B cell (primary cell): ENCODE measurements at regions not wholly inside any gene's neighbourhood (a gene's known extent, or its start where the extent isn't known, plus 50 kb on each side); places are given as distances from the start of the nearest gene placed in this dataset.

Experiments
- ATAC-seq: fragments of 200-7000 bp; cut with Tn5 transposase; one replicate; pipeline ENCODE4 v1.10.0; 2021; ENCODE audit warnings: low read depth, mild to moderate bottlenecking, moderate number of reproducible peaks, moderate library complexity
- CTCF ChIA-PET: fragments of 350-600 bp; sonication (Branson Sonifier 250); formaldehyde crosslinking; loops from one replicate; lab custom pipeline; 2021; ENCODE audit warnings: antibody characterized with exemption, inconsistent platforms; lab: Charles Lee
- POLR2A ChIA-PET: fragments of 350-600 bp; sonication (Branson Sonifier 250); formaldehyde crosslinking; loops from one replicate; lab custom pipeline; 2021; ENCODE audit warnings: antibody characterized with exemption; lab: Charles Lee
- DNase-seq: peaks from one replicate; pipeline ENCODE4 v3.0.0; 2013
- H2AFZ ChIP-seq: 2 replicates; pipeline ENCODE4 v1.6.1; 2012; ENCODE audit warnings: mild to moderate bottlenecking, low read depth, low read length; ENCODE audit not compliant: insufficient read depth, poor library complexity, severe bottlenecking
- H3K27ac ChIP-seq, 2 donors: 1 replicate in 1 of 2; 2 replicates in 1 of 2; pipeline ENCODE4 v1.5.1; 2012 to 2013; ENCODE audit warnings: low read length in 2 of 2, mild to moderate bottlenecking in 2 of 2, moderate library complexity in 1 of 2
- H3K27me3 ChIP-seq, 4 experiments: fragments of 200-600 bp in 1 of 4; sonication (generic) in 1 of 4; replicated peaks in 1 of 4; 1 replicate in 2 of 4; 2 replicates in 2 of 4; pipeline versions ENCODE4 v1.6.1 to v1.7.0; 2013 to 2016; ENCODE audit warnings: low read length in 3 of 4, mild to moderate bottlenecking in 2 of 4, mixed read lengths in 1 of 4, moderate library complexity in 1 of 4; ENCODE audit not compliant: insufficient read depth in 4 of 4, control insufficient read depth in 3 of 4; ENCODE audit errors: control extremely low read depth in 1 of 4
- H3K36me3 ChIP-seq, 2 experiments: replicated peaks in 1 of 2; 1 replicate in 1 of 2; 2 replicates in 1 of 2; pipeline versions ENCODE4 v1.6.1 to v1.7.1; 2013; ENCODE audit warnings: low read length in 1 of 2; ENCODE audit not compliant: insufficient read depth in 2 of 2, control insufficient read depth in 1 of 2; ENCODE audit errors: control extremely low read depth in 1 of 2, extremely low read depth in 1 of 2
- H3K4me1 ChIP-seq, 2 donors: fragments of 200-600 bp in 1 of 2; sonication (generic) in 1 of 2; 1 replicate in 1 of 2; 2 replicates in 1 of 2; pipeline versions ENCODE4 v1.5.1 to v1.6.1; 2013 to 2017; ENCODE audit warnings: low read length in 2 of 2; ENCODE audit not compliant: control insufficient read depth in 2 of 2, insufficient read depth in 2 of 2
- H3K4me2 ChIP-seq: replicated peaks from 2 replicates; pipeline ENCODE3; 2012; ENCODE audit warnings: mild to moderate bottlenecking, low read depth, low read length; ENCODE audit not compliant: poor library complexity, severe bottlenecking
- H3K4me3 ChIP-seq, 5 experiments: fragments of 200-600 bp in 1 of 5; sonication (generic) in 1 of 5; 1 replicate in 3 of 5; 2 replicates in 2 of 5; pipeline versions ENCODE4 v1.5.1 to v1.7.0; 2011 to 2016; ENCODE audit warnings: low read length in 4 of 5, mild to moderate bottlenecking in 4 of 5, low read depth in 2 of 5, control low read depth in 1 of 5, moderate library complexity in 1 of 5; ENCODE audit not compliant: insufficient read depth in 1 of 5; ENCODE audit errors: control extremely low read depth in 1 of 5, extremely low read depth in 1 of 5
- H3K79me2 ChIP-seq: fragments of 200-600 bp; sonication (generic); one replicate; pipeline ENCODE4 v1.6.0; 2016; ENCODE audit warnings: low read length; ENCODE audit not compliant: control insufficient read depth, insufficient read depth
- H3K9ac ChIP-seq: fragments of 200-600 bp; sonication (generic); 2 replicates; pipeline ENCODE4 v1.6.1; 2017; ENCODE audit warnings: mild to moderate bottlenecking, low read length, moderate library complexity
- H3K9me3 ChIP-seq, 3 donors: one replicate each; pipeline versions ENCODE4 v1.6.1 to v1.7.1; 2013; ENCODE audit warnings: low read length in 2 of 3; ENCODE audit not compliant: control insufficient read depth in 2 of 3, insufficient read depth in 1 of 3; ENCODE audit errors: control extremely low read depth in 1 of 3
- H4K20me1 ChIP-seq: 2 replicates; pipeline ENCODE4 v1.6.0; 2012; ENCODE audit warnings: mild to moderate bottlenecking, low read length; ENCODE audit not compliant: insufficient read depth, control insufficient read depth, poor library complexity, severe bottlenecking
- H3K27ac Mint-ChIP-seq: one replicate; pipeline ENCODE4 v1.8.0; 2021; ENCODE audit warnings: mixed read lengths
- H3K27me3 Mint-ChIP-seq: one replicate; pipeline ENCODE4 v1.8.0; 2021; ENCODE audit warnings: mixed read lengths
- H3K4me1 Mint-ChIP-seq: one replicate; pipeline ENCODE4 v1.8.0; 2021; ENCODE audit warnings: mixed read lengths
- H3K4me3 Mint-ChIP-seq: one replicate; pipeline ENCODE4 v1.8.0; 2021; ENCODE audit warnings: mixed read lengths
- H3K9me3 Mint-ChIP-seq: one replicate; pipeline ENCODE4 v1.8.0; 2022; ENCODE audit warnings: mixed read lengths; ENCODE audit not compliant: insufficient read depth
- EZH2 ChIP-seq: IDR thresholded peaks from 2 replicates; pipeline ENCODE4 v1.6.1; 2012; ENCODE audit warnings: borderline replicate concordance, low read depth, mild to moderate bottlenecking, moderate library complexity, low read length; ENCODE audit not compliant: insufficient read depth, poor library complexity, severe bottlenecking
- WGBS: methylation state at CpG from one replicate; pipeline ENCODE4 v1.1.5; 2013; ENCODE audit warnings: missing lambda C conversion rate; ENCODE audit not compliant: insufficient coverage; 5-methylcytosine and 5-hydroxymethylcytosine counted together
- intact Hi-C: fragments of 100-400 bp; cut with micrococcal nuclease; formaldehyde crosslinking; loops from one replicate; pipeline ENCODE4 v1.10.0; 2022
- TF ChIP-seq, protein P1 (sequence below): fragments of 200-600 bp; IDR thresholded peaks from one replicate; pipeline ENCODE4 v1.8.0; 2022; ENCODE audit warnings: antibody characterized with exemption, mild to moderate bottlenecking

GRCh38 chr7:125661006-125661405 is 731.4 kb upstream of the POT1 start:
- Histone ChIP-seq H2AFZ (no peak overlapping the region), H3K9ac (no peak overlapping the region), H3K36me3 (no peaks in the 10 kb centered on the region), H4K20me1 (no peaks in the 10 kb centered on the region), H3K9me3 (no peaks in the 10 kb centered on the region), H3K79me2 (no peaks in the 10 kb centered on the region), H3K27ac (no peak overlapping the region), H3K4me3 (no peak overlapping the region), H3K4me1 (no peaks in the 10 kb centered on the region), H3K27me3 (no peaks in the 10 kb centered on the region), H3K4me2 (no peak overlapping the region)
- ChIA-PET POLR2A (no interaction called here), CTCF (no interaction called here)
- no peaks in the 10 kb centered on the region for H3K27me3 Mint-ChIP-seq
- no peak for DNase-seq
- no peak overlapping the region for H3K4me3 Mint-ChIP-seq
- WGBS: 68% methylated on average over 3 of the region's 3 CpGs
- H3K9me3 Mint-ChIP-seq: peaks cover 5% of the 10 kb centered on the region
- intact Hi-C loops: no loop called here
- no peak overlapping the region for H3K27ac Mint-ChIP-seq
- no peak for ATAC-seq
- no peaks in the 10 kb centered on the region for H3K4me1 Mint-ChIP-seq
- no peak for TF ChIP-seq EZH2
- TF ChIP-seq, protein P1, sequence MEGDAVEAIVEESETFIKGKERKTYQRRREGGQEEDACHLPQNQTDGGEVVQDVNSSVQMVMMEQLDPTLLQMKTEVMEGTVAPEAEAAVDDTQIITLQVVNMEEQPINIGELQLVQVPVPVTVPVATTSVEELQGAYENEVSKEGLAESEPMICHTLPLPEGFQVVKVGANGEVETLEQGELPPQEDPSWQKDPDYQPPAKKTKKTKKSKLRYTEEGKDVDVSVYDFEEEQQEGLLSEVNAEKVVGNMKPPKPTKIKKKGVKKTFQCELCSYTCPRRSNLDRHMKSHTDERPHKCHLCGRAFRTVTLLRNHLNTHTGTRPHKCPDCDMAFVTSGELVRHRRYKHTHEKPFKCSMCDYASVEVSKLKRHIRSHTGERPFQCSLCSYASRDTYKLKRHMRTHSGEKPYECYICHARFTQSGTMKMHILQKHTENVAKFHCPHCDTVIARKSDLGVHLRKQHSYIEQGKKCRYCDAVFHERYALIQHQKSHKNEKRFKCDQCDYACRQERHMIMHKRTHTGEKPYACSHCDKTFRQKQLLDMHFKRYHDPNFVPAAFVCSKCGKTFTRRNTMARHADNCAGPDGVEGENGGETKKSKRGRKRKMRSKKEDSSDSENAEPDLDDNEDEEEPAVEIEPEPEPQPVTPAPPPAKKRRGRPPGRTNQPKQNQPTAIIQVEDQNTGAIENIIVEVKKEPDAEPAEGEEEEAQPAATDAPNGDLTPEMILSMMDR: no peak

- H3K4me3 Mint-ChIP-seq: no peak overlapping the region
- H3K4me1 Mint-ChIP-seq: no peaks in the 10 kb centered on the region
- H3K27ac Mint-ChIP-seq: no peak overlapping the region
- no peak overlapping the region for H3K9ac ChIP-seq
- H3K27me3 Mint-ChIP-seq: no peaks in the 10 kb centered on the region
- TF ChIP-seq EZH2: no peak
- TF ChIP-seq, protein P1: no peak
- intact Hi-C loops: no loop called here
- H3K79me2 ChIP-seq: no peaks in the 10 kb centered on the region
- H3K9me3 Mint-ChIP-seq: peaks cover 4% of the 10 kb centered on the region
- CTCF ChIA-PET: no interaction called here
- POLR2A ChIA-PET: no interaction called here
- H4K20me1 ChIP-seq: no peaks in the 10 kb centered on the region
- no peaks in the 10 kb centered on the region for H3K9me3 ChIP-seq
- WGBS: no CpG with 5 or more reads among the region's 1 CpG
- H3K4me3 ChIP-seq: no peak overlapping the region
- H3K36me3 ChIP-seq: no peaks in the 10 kb centered on the region
- ATAC-seq (no peak), DNase-seq (no peak)
- no peak overlapping the region for H2AFZ ChIP-seq
- no peak overlapping the region for H3K4me2 ChIP-seq
- H3K27ac ChIP-seq: no peak overlapping the region
- H3K4me1 ChIP-seq: no peaks in the 10 kb centered on the region
- no peaks in the 10 kb centered on the region for H3K27me3 ChIP-seq
Measured at GRCh38 chr7:125654076-125654475, 724.5 kb upstream of the POT1 start.
